ENCODE measurements at regions not wholly inside any gene's neighbourhood (a gene's known extent, or its start where the extent isn't known, plus 50 kb on each side); places are given as distances from the start of the nearest gene placed in this dataset.

DNA sequence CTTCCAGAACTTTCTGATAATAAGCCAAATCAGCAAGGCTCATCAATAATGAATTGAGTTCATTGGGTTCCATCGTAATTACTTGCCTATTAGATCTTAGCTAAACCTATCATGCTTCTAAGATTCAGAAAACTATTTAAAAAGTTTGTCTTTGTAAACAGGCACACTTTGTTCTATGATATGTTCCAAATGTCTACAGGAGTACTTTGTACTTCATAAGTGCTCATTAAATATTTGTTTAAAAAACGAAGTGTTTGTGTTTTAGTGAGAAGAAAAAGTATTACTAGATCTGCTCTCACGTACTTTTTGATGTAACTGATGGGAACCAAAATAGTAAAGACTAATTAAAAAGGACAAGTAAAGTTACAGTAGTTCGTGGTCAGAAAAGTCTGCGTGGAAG lies 172.8 kb upstream of the FLRT2 start:
- TF ChIP-seq POLR2AphosphoS5 (IDR thresholded peaks at IDR 0.05; ENCODE audit: low read depth), result no peak
- no peak for TF ChIP-seq SPI1 (IDR thresholded peaks at IDR 0.05; ENCODE audit: borderline replicate concordance, low read depth)
- TF ChIP-seq GABPA (IDR thresholded peaks at IDR 0.05; ENCODE audit: low read depth), result no peak
- TF ChIP-seq, protein P1, sequence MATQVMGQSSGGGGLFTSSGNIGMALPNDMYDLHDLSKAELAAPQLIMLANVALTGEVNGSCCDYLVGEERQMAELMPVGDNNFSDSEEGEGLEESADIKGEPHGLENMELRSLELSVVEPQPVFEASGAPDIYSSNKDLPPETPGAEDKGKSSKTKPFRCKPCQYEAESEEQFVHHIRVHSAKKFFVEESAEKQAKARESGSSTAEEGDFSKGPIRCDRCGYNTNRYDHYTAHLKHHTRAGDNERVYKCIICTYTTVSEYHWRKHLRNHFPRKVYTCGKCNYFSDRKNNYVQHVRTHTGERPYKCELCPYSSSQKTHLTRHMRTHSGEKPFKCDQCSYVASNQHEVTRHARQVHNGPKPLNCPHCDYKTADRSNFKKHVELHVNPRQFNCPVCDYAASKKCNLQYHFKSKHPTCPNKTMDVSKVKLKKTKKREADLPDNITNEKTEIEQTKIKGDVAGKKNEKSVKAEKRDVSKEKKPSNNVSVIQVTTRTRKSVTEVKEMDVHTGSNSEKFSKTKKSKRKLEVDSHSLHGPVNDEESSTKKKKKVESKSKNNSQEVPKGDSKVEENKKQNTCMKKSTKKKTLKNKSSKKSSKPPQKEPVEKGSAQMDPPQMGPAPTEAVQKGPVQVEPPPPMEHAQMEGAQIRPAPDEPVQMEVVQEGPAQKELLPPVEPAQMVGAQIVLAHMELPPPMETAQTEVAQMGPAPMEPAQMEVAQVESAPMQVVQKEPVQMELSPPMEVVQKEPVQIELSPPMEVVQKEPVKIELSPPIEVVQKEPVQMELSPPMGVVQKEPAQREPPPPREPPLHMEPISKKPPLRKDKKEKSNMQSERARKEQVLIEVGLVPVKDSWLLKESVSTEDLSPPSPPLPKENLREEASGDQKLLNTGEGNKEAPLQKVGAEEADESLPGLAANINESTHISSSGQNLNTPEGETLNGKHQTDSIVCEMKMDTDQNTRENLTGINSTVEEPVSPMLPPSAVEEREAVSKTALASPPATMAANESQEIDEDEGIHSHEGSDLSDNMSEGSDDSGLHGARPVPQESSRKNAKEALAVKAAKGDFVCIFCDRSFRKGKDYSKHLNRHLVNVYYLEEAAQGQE (IDR thresholded peaks at IDR 0.05; ENCODE audit: insufficient replicate concordance, low read depth), result no peak
- no peak for TF ChIP-seq CTCF (IDR thresholded peaks at IDR 0.05; ENCODE audit: insufficient read depth, low read length)
- Histone ChIP-seq H3K4me3 (replicated peaks; ENCODE audit: insufficient read depth, low read length) (no peak overlapping the region), H3K27me3 (ENCODE audit: insufficient read depth, poor library complexity, severe bottlenecking) (no peaks in the 10 kb centered on the region), H3K27ac (replicated peaks) (no peak overlapping the region)
- DNase-seq (ENCODE audit: low read depth in 1 of 2, low spot score in 1 of 2), result no peak

GRCh38 chr14:85358136-85358785 lies 171.7 kb upstream of the FLRT2 start:
- no peak overlapping the region for H3K27ac ChIP-seq (replicated peaks)
- no peak overlapping the region for H3K4me3 ChIP-seq (replicated peaks; ENCODE audit: insufficient read depth, low read length)
- DNase-seq (ENCODE audit: low read depth in 1 of 2, low spot score in 1 of 2), result no peak
- no peak for TF ChIP-seq POLR2AphosphoS5 (IDR thresholded peaks at IDR 0.05; ENCODE audit: low read depth)
- no peaks in the 10 kb centered on the region for H3K27me3 ChIP-seq (ENCODE audit: insufficient read depth, poor library complexity, severe bottlenecking)

- no peak for TF ChIP-seq POLR2AphosphoS5 (IDR thresholded peaks at IDR 0.05; ENCODE audit: low read depth)
- TF ChIP-seq CTCF (IDR thresholded peaks at IDR 0.05; ENCODE audit: insufficient read depth, low read length), result no peak
- TF ChIP-seq, protein P1 (IDR thresholded peaks at IDR 0.05; ENCODE audit: insufficient replicate concordance, low read depth), result no peak
- TF ChIP-seq SPI1 (IDR thresholded peaks at IDR 0.05; ENCODE audit: borderline replicate concordance, low read depth), result no peak
- no peak for TF ChIP-seq GABPA (IDR thresholded peaks at IDR 0.05; ENCODE audit: low read depth)
- Histone ChIP-seq H3K27me3 (ENCODE audit: insufficient read depth, poor library complexity, severe bottlenecking) (no peaks in the 10 kb centered on the region), H3K4me3 (replicated peaks; ENCODE audit: insufficient read depth, low read length) (no peak overlapping the region), H3K27ac (replicated peaks) (no peak overlapping the region)
- no peak for DNase-seq (ENCODE audit: low read depth in 1 of 2, low spot score in 1 of 2)
Observed at GRCh38 chr14:85359505-85359904, 170.4 kb upstream of the FLRT2 start.

DNA sequence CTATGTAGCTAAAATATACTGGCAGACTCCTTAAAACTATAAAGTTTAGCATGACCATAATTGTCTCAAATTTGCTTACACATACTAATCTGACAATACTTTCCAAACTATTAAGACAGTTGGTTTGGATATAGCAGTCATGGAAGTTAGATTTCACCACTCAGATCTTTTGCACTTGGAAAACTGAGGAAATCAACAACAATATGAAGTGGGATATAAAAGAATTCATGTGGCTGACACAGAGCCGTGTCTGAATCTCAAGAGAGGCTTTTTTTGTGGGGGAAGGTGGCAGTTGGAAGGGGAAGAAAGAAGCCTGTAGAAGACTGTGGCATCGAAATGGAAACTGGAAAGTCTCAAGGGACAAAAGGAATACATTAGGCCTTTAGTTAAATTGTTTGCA lies 166.6 kb upstream of the FLRT2 start:
- no peaks in the 10 kb centered on the region for H3K27me3 ChIP-seq (ENCODE audit: insufficient read depth, poor library complexity, severe bottlenecking)
- H3K4me3 ChIP-seq (replicated peaks; ENCODE audit: insufficient read depth, low read length), result no peak overlapping the region
- H3K27ac ChIP-seq (replicated peaks), result no peak overlapping the region
- TF ChIP-seq GABPA (IDR thresholded peaks at IDR 0.05; ENCODE audit: low read depth) (no peak), CTCF (IDR thresholded peaks at IDR 0.05; ENCODE audit: insufficient read depth, low read length) (no peak), SPI1 (IDR thresholded peaks at IDR 0.05; ENCODE audit: borderline replicate concordance, low read depth) (no peak), POLR2AphosphoS5 (IDR thresholded peaks at IDR 0.05; ENCODE audit: low read depth) (no peak)
- TF ChIP-seq, protein P1 (IDR thresholded peaks at IDR 0.05; ENCODE audit: insufficient replicate concordance, low read depth), result no peak
- no peak for DNase-seq (ENCODE audit: low read depth in 1 of 2, low spot score in 1 of 2)
